PC-3 (cell line): ENCODE measurements at regions not wholly inside any gene's neighbourhood (a gene's known extent, or its start where the extent isn't known, plus 50 kb on each side); places are given as distances from the start of the nearest gene placed in this dataset.

ENCODE experiments used
- ATAC-seq: fragments of 200-7000 bp; cut with Tn5 transposase; 2 replicates; pipeline ENCODE4 v1.9.1; 2020; ENCODE audit warnings: mild to moderate bottlenecking, moderate library complexity
- BruUV-seq: library from RNA; stranded (reverse); fragments of 400-500 nt; replicated peaks from 2 replicates; lab custom pipeline; 2021; lab: Mats Ljungman, UMichigan
- CTCF ChIA-PET: fragments of 300-600 bp; sonication (Branson Sonifier 250); formaldehyde crosslinking; loops from one replicate; lab custom pipeline; 2022; ENCODE audit warnings: antibody characterized with exemption; lab: Charles Lee
- POLR2A ChIA-PET: fragments of 300-600 bp; sonication (Branson Sonifier 250); formaldehyde crosslinking; loops from one replicate; lab custom pipeline; 2022; ENCODE audit warnings: antibody characterized with exemption; ENCODE audit not compliant: unreplicated experiment; lab: Charles Lee
- DNase-seq: peaks from one replicate; pipeline ENCODE4 v3.0.0-alpha.2; 2015
- H2AFZ ChIP-seq: fragments of 300-600 bp; sonication (generic); 2 replicates; pipeline ENCODE4 v1.6.0; 2016; ENCODE audit warnings: antibody characterized with exemption, low read length
- H3F3A ChIP-seq: fragments of 300-600 bp; sonication (generic); one replicate; pipeline ENCODE4 v1.6.0; 2017; ENCODE audit warnings: antibody characterized with exemption, low read length, control low read depth, mild to moderate bottlenecking; ENCODE audit not compliant: unreplicated experiment
- H3K27ac ChIP-seq: fragments of 300-600 bp; sonication (generic); 2 replicates; pipeline ENCODE4 v1.5.1; 2016; ENCODE audit warnings: mild to moderate bottlenecking, low read length
- H3K27me3 ChIP-seq: fragments of 300-600 bp; sonication (generic); 2 replicates; pipeline ENCODE4 v1.6.1; 2016; ENCODE audit warnings: low read length, mixed read lengths
- H3K36me3 ChIP-seq: fragments of 300-600 bp; sonication (generic); 2 replicates; pipeline ENCODE4 v1.6.1; 2016; ENCODE audit warnings: low read depth, mixed run types, low read length, mixed read lengths
- H3K4me1 ChIP-seq: fragments of 300-600 bp; sonication (generic); 2 replicates; pipeline ENCODE4 v1.5.1; 2016; ENCODE audit warnings: low read length; ENCODE audit not compliant: insufficient read depth
- H3K4me2 ChIP-seq: fragments of 300-600 bp; sonication (generic); 2 replicates; pipeline ENCODE4 v1.6.0; 2016; ENCODE audit warnings: low read length
- H3K4me3 ChIP-seq: fragments of 300-600 bp; sonication (generic); 2 replicates; pipeline ENCODE4 v1.5.1; 2016; ENCODE audit warnings: mild to moderate bottlenecking, low read length, mixed read lengths
- H3K79me2 ChIP-seq: fragments of 300-600 bp; sonication (generic); 2 replicates; pipeline ENCODE4 v1.6.1; 2017; ENCODE audit warnings: low read length, mixed read lengths
- H3K9ac ChIP-seq: fragments of 300-600 bp; sonication (generic); 2 replicates; pipeline ENCODE4 v1.6.0; 2016; ENCODE audit warnings: mild to moderate bottlenecking, low read length
- H3K9me2 ChIP-seq: fragments of 300-600 bp; sonication (generic); replicated peaks from 2 replicates; pipeline ENCODE4 v1.6.1; 2016; ENCODE audit warnings: mixed run types, low read length, mixed read lengths
- H3K9me3 ChIP-seq: fragments of 300-600 bp; sonication (generic); 2 replicates; pipeline ENCODE4 v1.6.1; 2016; ENCODE audit warnings: low read length, mixed read lengths
- H4K20me1 ChIP-seq: fragments of 300-600 bp; sonication (generic); 2 replicates; pipeline ENCODE4 v1.6.1; 2016; ENCODE audit warnings: low read length, mixed read lengths
- EZH2 ChIP-seq: fragments of 300-600 bp; sonication (generic); IDR thresholded peaks from one replicate; pipeline ENCODE4 v1.6.1; 2017; ENCODE audit warnings: antibody characterized with exemption, mild to moderate bottlenecking, low read length; ENCODE audit not compliant: unreplicated experiment
- EZH2phosphoT487 ChIP-seq: fragments of 300-600 bp; sonication (generic); IDR thresholded peaks from 2 replicates; pipeline ENCODE4 v1.6.1; 2018; ENCODE audit warnings: mild to moderate bottlenecking, antibody characterized with exemption, low read length, borderline replicate concordance
- intact Hi-C: fragments of 100-400 bp; cut with micrococcal nuclease; formaldehyde crosslinking; loops from 2 replicates; pipeline ENCODE4 v1.9.0; 2023
- TF ChIP-seq, protein P1 (sequence below): fragments of 300-600 bp; sonication (generic); conservative IDR thresholded peaks from 2 replicates; pipeline ENCODE4 v1.5.1; 2017; ENCODE audit warnings: antibody characterized with exemption, low read depth, mild to moderate bottlenecking, low read length

DNA sequence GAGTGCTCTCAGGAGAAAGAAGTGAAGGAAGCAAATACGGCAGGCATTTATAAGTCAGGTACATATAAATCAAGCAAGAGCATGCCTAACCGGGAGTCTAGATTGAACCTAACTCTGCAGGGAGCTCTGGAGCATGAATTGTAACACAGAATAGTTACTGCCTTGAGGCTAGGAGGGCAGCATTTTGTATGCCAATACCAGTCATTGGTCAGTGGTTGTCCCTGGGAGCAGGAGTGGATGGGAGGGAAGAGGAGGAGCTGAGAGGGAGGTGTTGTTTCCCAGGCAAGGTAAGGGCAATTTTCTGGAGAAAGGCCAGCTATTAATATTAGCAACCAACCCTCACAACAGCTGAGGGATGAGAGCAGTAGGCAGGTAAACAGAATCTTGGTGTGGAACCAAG is 224.7 kb upstream of the DCAF8L1 start:
- Histone ChIP-seq H3K9me3 (no peaks in the 10 kb centered on the region), H3K9me2 (no peaks in the 10 kb centered on the region), H3K4me2 (0 out of 2 replicates have a peak overlapping the region, but pooled peaks have one; percentile 60), H4K20me1 (no peaks in the 10 kb centered on the region), H3K4me1 (peaks cover 4% of the 10 kb centered on the region; the same call in 1 of the 2 replicates), H3K4me3 (no peak overlapping the region), H2AFZ (no peak overlapping the region), H3K27ac (no peak overlapping the region), H3F3A (no peaks in the 10 kb centered on the region), H3K9ac (no peak overlapping the region), H3K36me3 (no peaks in the 10 kb centered on the region), H3K79me2 (no peaks in the 10 kb centered on the region), H3K27me3 (no peaks in the 10 kb centered on the region)
- ATAC-seq (no peak), DNase-seq (no peak)
- BruUV-seq, result no TSS peak
- POLR2A ChIA-PET, result no interaction called here
- CTCF ChIA-PET, result no interaction called here
- intact Hi-C loops, result no loop called here
- TF ChIP-seq EZH2 (no peak), EZH2phosphoT487 (no peak)
- TF ChIP-seq, protein P1, sequence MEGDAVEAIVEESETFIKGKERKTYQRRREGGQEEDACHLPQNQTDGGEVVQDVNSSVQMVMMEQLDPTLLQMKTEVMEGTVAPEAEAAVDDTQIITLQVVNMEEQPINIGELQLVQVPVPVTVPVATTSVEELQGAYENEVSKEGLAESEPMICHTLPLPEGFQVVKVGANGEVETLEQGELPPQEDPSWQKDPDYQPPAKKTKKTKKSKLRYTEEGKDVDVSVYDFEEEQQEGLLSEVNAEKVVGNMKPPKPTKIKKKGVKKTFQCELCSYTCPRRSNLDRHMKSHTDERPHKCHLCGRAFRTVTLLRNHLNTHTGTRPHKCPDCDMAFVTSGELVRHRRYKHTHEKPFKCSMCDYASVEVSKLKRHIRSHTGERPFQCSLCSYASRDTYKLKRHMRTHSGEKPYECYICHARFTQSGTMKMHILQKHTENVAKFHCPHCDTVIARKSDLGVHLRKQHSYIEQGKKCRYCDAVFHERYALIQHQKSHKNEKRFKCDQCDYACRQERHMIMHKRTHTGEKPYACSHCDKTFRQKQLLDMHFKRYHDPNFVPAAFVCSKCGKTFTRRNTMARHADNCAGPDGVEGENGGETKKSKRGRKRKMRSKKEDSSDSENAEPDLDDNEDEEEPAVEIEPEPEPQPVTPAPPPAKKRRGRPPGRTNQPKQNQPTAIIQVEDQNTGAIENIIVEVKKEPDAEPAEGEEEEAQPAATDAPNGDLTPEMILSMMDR, result no peak

DNA sequence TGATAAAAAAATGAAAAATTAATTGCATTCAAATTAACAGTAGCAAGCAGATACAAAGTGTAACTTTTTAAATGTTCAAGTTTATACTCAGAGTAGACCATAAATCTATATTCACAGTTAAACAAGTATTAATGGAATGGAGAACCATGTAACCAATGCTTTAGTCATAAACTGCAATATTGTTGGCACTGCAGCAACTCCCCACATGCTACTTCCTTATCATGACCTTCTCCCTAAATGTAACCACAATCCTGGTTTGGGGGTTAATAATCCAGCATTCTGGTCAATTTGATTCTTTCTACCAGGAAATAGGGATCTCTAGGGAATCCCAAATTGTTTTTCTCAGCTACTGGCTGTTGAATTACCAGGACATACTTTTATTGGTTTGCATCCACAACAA is 223.9 kb upstream of the DCAF8L1 start:
- Histone ChIP-seq H3K27ac (no peak overlapping the region), H3K4me2 (0 out of 2 replicates have a peak overlapping the region, but pooled peaks have one; percentile 17), H3K36me3 (no peaks in the 10 kb centered on the region), H4K20me1 (no peaks in the 10 kb centered on the region), H3K4me1 (peaks cover 4% of the 10 kb centered on the region; the same call in 1 of the 2 replicates), H2AFZ (no peak overlapping the region), H3K9me2 (no peaks in the 10 kb centered on the region), H3K9me3 (no peaks in the 10 kb centered on the region), H3K4me3 (no peak overlapping the region), H3F3A (no peaks in the 10 kb centered on the region), H3K9ac (no peak overlapping the region), H3K27me3 (no peaks in the 10 kb centered on the region), H3K79me2 (no peaks in the 10 kb centered on the region)
- CTCF ChIA-PET, result no interaction called here
- BruUV-seq, result no TSS peak
- POLR2A ChIA-PET, result no interaction called here
- peak; percentile 28 for DNase-seq
- intact Hi-C loops, result no loop called here
- TF ChIP-seq EZH2 (no peak), EZH2phosphoT487 (no peak)
- TF ChIP-seq, protein P1, result no peak
- ATAC-seq, result no peak

DNA sequence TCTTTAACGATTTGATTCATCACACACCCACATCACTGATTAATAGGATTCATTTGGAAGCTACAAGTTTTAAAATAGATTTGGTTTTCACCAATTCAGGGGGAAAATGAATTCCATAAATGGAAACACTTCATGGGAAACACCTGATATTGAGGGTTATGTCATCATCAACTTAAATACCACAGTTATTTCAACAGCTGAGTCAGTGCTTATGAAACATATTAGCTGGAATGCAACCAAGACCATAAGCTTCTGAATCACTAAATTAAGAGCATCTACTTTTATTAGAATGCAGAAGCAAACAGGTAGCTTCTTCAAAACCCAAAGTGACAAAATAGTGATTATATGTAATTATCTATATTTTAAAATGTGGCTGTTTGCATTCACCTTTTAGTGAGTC is 207.8 kb upstream of the DCAF8L1 start:
- Histone ChIP-seq H2AFZ (no peak overlapping the region), H3K79me2 (no peaks in the 10 kb centered on the region), H4K20me1 (no peaks in the 10 kb centered on the region), H3K27ac (peak overlapping the region; percentile 62), H3K4me3 (no peak overlapping the region), H3F3A (no peaks in the 10 kb centered on the region), H3K27me3 (no peaks in the 10 kb centered on the region), H3K9me3 (no peaks in the 10 kb centered on the region), H3K9ac (no peak overlapping the region), H3K4me1 (peaks cover 17% of the 10 kb centered on the region), H3K9me2 (no peaks in the 10 kb centered on the region), H3K36me3 (no peaks in the 10 kb centered on the region), H3K4me2 (no peak overlapping the region)
- peak; percentile 65 for ATAC-seq
- intact Hi-C loops, result no loop called here
- ChIA-PET POLR2A (no interaction called here), CTCF (no interaction called here)
- BruUV-seq, result no TSS peak
- TF ChIP-seq EZH2phosphoT487, result no peak
- TF ChIP-seq, protein P1, result no peak
- TF ChIP-seq EZH2, result no peak
- peak; percentile 89 for DNase-seq
